ENCODE measurements at regions not wholly inside any gene's neighbourhood (a gene's known extent, or its start where the extent isn't known, plus 50 kb on each side); places are given as distances from the start of the nearest gene placed in this dataset.

DNA sequence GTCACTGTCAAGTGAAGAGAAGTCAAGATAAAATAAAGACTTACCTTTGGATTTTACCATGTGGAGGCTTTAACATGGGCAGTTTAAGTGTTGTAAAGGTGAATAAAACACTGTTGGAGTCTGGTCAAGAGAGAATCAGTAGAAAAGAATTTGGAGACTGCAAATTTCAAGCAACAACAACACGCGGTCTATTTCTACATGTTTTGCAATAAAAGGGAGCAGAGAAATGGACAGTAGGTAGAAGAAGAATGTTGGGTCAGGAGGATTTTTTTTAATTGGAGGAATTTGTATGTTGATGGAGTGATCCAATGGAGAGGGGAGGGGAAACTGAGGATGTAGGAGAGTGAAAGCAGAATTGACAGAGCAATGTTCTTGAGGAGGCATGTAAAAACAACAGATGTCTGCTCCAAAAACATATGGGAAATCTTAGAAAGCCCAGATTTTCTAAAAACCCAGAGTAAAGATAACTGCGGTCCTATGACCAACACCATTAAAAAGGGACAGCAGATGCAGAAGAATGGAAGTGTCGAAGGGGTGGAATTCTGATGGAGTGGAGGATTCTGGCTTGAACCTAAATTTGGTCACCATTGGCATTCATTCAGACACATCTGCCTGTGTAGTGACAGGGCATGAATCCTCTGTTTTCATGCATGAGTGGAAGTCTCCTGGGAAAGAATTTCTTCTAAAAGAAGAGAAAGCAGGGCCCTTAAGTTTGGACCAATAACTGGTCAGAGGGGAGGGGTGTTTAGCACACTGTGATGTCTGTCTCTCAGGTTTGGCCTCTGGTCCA lies 68.0 kb upstream of the OSBPL8 start:
- no peak for TF ChIP-seq CTCF (conservative IDR thresholded peaks at IDR 0.05; ENCODE audit: low read depth, low read length)
- no peak overlapping the region for H3K4me3 ChIP-seq (ENCODE audit: low read depth, low read length)
- no peak for DNase-seq (ENCODE audit: low read depth)

- no peak for TF ChIP-seq CTCF (conservative IDR thresholded peaks at IDR 0.05; ENCODE audit: low read depth, low read length)
- no peak overlapping the region for H3K4me3 ChIP-seq (ENCODE audit: low read depth, low read length)
- no peak for DNase-seq (ENCODE audit: low read depth)
These were observed 69.2 kb upstream of the OSBPL8 start for GRCh38 chr12:76628745-76629144.

DNA sequence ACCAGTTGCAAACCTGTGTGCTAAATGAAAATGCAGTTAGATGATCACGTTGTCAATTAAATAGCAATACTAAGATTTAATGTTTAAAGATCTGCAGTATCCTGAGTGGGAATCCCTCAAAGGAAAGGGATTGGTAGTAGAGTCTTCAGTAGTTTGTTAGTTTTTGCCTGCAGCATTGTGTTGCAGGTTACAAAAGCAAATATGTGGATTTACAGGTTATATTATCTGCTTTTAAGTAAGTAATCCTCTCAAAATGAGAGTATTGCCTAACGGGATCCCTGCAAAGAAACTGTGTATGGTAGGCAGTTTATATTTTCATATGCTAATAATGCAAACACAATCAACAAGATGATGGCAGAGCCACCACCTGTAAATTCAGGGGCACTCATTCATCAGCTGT lies 72.2 kb upstream of the OSBPL8 start:
- TF ChIP-seq CTCF (conservative IDR thresholded peaks at IDR 0.05; ENCODE audit: low read depth, low read length) = no peak
- no peak overlapping the region for H3K4me3 ChIP-seq (ENCODE audit: low read depth, low read length)
- no peak for DNase-seq (ENCODE audit: low read depth)

DNA sequence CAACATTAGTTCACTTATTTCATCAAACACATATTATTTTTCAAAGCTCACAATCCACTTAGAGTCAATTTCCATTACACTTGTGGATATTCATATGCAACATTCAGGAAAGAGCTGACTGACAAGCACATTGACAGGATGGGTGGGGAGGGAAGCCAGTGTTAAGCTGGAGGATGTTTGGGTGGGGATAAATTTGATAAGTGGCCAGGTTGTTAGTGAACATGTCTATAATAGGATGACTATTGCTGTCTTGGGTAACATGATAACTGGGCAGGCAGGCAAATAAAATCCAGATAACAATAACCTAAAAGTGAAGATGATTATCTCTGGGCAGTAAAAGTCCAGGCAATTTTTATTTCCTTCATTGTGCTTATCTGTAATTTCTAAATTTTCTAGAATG lies 73.8 kb upstream of the OSBPL8 start:
- no peak overlapping the region for H3K4me3 ChIP-seq (ENCODE audit: low read depth, low read length)
- no peak for DNase-seq (ENCODE audit: low read depth)
- no peak for TF ChIP-seq CTCF (conservative IDR thresholded peaks at IDR 0.05; ENCODE audit: low read depth, low read length)

GRCh38 chr12:76634133-76634532 lies 74.6 kb upstream of the OSBPL8 start:
- H3K4me3 ChIP-seq (ENCODE audit: low read depth, low read length) = no peak overlapping the region
- no peak for TF ChIP-seq CTCF (conservative IDR thresholded peaks at IDR 0.05; ENCODE audit: low read depth, low read length)
- no peak for DNase-seq (ENCODE audit: low read depth)

GRCh38 chr12:76636121-76636692 lies 76.6 kb upstream of the OSBPL8 start:
- no peak for TF ChIP-seq CTCF (conservative IDR thresholded peaks at IDR 0.05; ENCODE audit: low read depth, low read length)
- no peak for DNase-seq (ENCODE audit: low read depth)
- no peak overlapping the region for H3K4me3 ChIP-seq (ENCODE audit: low read depth, low read length)

GRCh38 chr12:76637807-76638206 lies 78.2 kb upstream of the OSBPL8 start:
- H3K4me3 ChIP-seq (ENCODE audit: low read depth, low read length) = no peak overlapping the region
- DNase-seq (ENCODE audit: low read depth) = no peak
- no peak for TF ChIP-seq CTCF (conservative IDR thresholded peaks at IDR 0.05; ENCODE audit: low read depth, low read length)

Measured in epithelial cell of proximal tubule (primary cell).